Activated CD8-positive, alpha-beta T cell treated with anti-CD3 and anti-CD28 coated beads, Interleukin-2, amount 10 ng/mL, durations not matched to agents 7 days and 5 days (primary cell): ENCODE measurements at regions not wholly inside any gene's neighbourhood (a gene's known extent, or its start where the extent isn't known, plus 50 kb on each side); places are given as distances from the start of the nearest gene placed in this dataset.

Source experiments
- ATAC-seq: fragments of 150-1000 bp; cut with Tn5 transposase; one replicate; pipeline ENCODE4 v1.10.0; 2021; ENCODE audit warnings: moderate library complexity
- CTCF ChIA-PET: fragments of 350-600 bp; sonication (Branson Sonifier 250); formaldehyde crosslinking; loops from one replicate; lab custom pipeline; 2021; ENCODE audit warnings: antibody characterized with exemption; lab: Charles Lee
- POLR2A ChIA-PET: fragments of 350-600 bp; sonication (Branson Sonifier 250); formaldehyde crosslinking; loops from one replicate; lab custom pipeline; 2021; ENCODE audit warnings: antibody characterized with exemption; lab: Charles Lee
- DNase-seq: peaks from one replicate; pipeline ENCODE4 v3.0.0-alpha.2; 2020
- H3K27ac Mint-ChIP-seq: one replicate; pipeline ENCODE4 v1.8.0; 2021; ENCODE audit warnings: mild to moderate bottlenecking, mixed read lengths
- H3K27me3 Mint-ChIP-seq: one replicate; pipeline ENCODE4 v1.8.0; 2021; ENCODE audit warnings: low read depth, mixed read lengths
- H3K36me3 Mint-ChIP-seq: one replicate; pipeline ENCODE4 v1.8.0; 2021; ENCODE audit warnings: low read depth, mixed read lengths
- H3K4me1 Mint-ChIP-seq: one replicate; pipeline ENCODE4 v1.8.0; 2021; ENCODE audit warnings: low read depth, mixed read lengths
- H3K4me3 Mint-ChIP-seq: one replicate; pipeline ENCODE4 v1.8.0; 2021; ENCODE audit warnings: mild to moderate bottlenecking, mixed read lengths
- H3K9me3 Mint-ChIP-seq: one replicate; pipeline ENCODE4 v1.8.0; 2022; ENCODE audit warnings: mixed read lengths; ENCODE audit not compliant: insufficient read depth

- Mint-ChIP-seq H3K4me1 (no peaks in the 10 kb centered on the region), H3K36me3 (peaks cover 3% of the 10 kb centered on the region), H3K27ac (no peak overlapping the region), H3K27me3 (no peaks in the 10 kb centered on the region), H3K4me3 (no peak overlapping the region), H3K9me3 (no peaks in the 10 kb centered on the region)
- POLR2A ChIA-PET: no interaction called here
- CTCF ChIA-PET: no interaction called here
- DNase-seq (no peak), ATAC-seq (no peak)
Measured at GRCh38 chr16:72620853-72621252, 427.1 kb downstream of the ZFHX3 start.

- CTCF ChIA-PET: no interaction called here
- no peak overlapping the region for H3K4me3 Mint-ChIP-seq
- no peak overlapping the region for H3K27ac Mint-ChIP-seq
- ATAC-seq (no peak), DNase-seq (no peak)
- POLR2A ChIA-PET: no interaction called here
- H3K9me3 Mint-ChIP-seq: no peaks in the 10 kb centered on the region
- peaks cover 6% of the 10 kb centered on the region for H3K36me3 Mint-ChIP-seq
- H3K4me1 Mint-ChIP-seq: no peaks in the 10 kb centered on the region
- no peaks in the 10 kb centered on the region for H3K27me3 Mint-ChIP-seq
Measured at GRCh38 chr16:72620348-72620747, 427.6 kb downstream of the ZFHX3 start.

- ATAC-seq: no peak
- POLR2A ChIA-PET: no interaction called here
- no peak for DNase-seq
Measured at GRCh38 chr16:72615856-72616255, 432.1 kb downstream of the ZFHX3 start.

GRCh38 chr16:72612718-72613117 is 435.2 kb downstream of the ZFHX3 start:
- DNase-seq (no peak), ATAC-seq (no peak)
- Mint-ChIP-seq H3K4me1 (no peaks in the 10 kb centered on the region), H3K27ac (no peak overlapping the region), H3K4me3 (no peak overlapping the region), H3K27me3 (no peaks in the 10 kb centered on the region), H3K36me3 (peaks cover 11% of the 10 kb centered on the region), H3K9me3 (no peaks in the 10 kb centered on the region)
- CTCF ChIA-PET: no interaction called here
- POLR2A ChIA-PET: no interaction called here

More at GRCh38 chr16:72615856-72616255, 432.1 kb downstream of the ZFHX3 start:
- Mint-ChIP-seq H3K9me3 (no peaks in the 10 kb centered on the region), H3K4me3 (no peak overlapping the region), H3K27me3 (no peaks in the 10 kb centered on the region), H3K27ac (no peak overlapping the region), H3K4me1 (no peaks in the 10 kb centered on the region), H3K36me3 (peaks cover 6% of the 10 kb centered on the region)
- CTCF ChIA-PET: no interaction called here

- CTCF ChIA-PET: no interaction called here
- H3K4me1 Mint-ChIP-seq: no peaks in the 10 kb centered on the region
- no peaks in the 10 kb centered on the region for H3K9me3 Mint-ChIP-seq
- H3K36me3 Mint-ChIP-seq: peaks cover 11% of the 10 kb centered on the region
- H3K4me3 Mint-ChIP-seq: no peak overlapping the region
- DNase-seq (no peak), ATAC-seq (no peak)
- H3K27me3 Mint-ChIP-seq: no peaks in the 10 kb centered on the region
- POLR2A ChIA-PET: no interaction called here
- no peak overlapping the region for H3K27ac Mint-ChIP-seq
Measured at GRCh38 chr16:72612256-72612655, 435.7 kb downstream of the ZFHX3 start.

- DNase-seq: no peak
- no peak overlapping the region for H3K27ac Mint-ChIP-seq
- ChIA-PET CTCF (no interaction called here), POLR2A (no interaction called here)
- H3K36me3 Mint-ChIP-seq: peaks cover 5% of the 10 kb centered on the region
- H3K4me1 Mint-ChIP-seq: no peaks in the 10 kb centered on the region
- peaks cover 2% of the 10 kb centered on the region for H3K9me3 Mint-ChIP-seq
- H3K27me3 Mint-ChIP-seq: no peaks in the 10 kb centered on the region
- H3K4me3 Mint-ChIP-seq: no peak overlapping the region
- ATAC-seq: no peak
Measured at GRCh38 chr16:72609933-72610332, 438.0 kb upstream of the PMFBP1 start.

- no peak for DNase-seq
- ChIA-PET POLR2A (no interaction called here), CTCF (no interaction called here)
- Mint-ChIP-seq H3K9me3 (peaks cover 2% of the 10 kb centered on the region), H3K36me3 (peaks cover 7% of the 10 kb centered on the region), H3K27ac (no peak overlapping the region), H3K4me1 (no peaks in the 10 kb centered on the region), H3K4me3 (no peak overlapping the region), H3K27me3 (no peaks in the 10 kb centered on the region)
- ATAC-seq: no peak
Measured at GRCh38 chr16:72609066-72609465, 437.1 kb upstream of the PMFBP1 start.

GRCh38 chr16:72604375-72604774 is 432.4 kb upstream of the PMFBP1 start:
- no peak for DNase-seq
- no peak overlapping the region for H3K27ac Mint-ChIP-seq
- ATAC-seq: no peak
- ChIA-PET POLR2A (no interaction called here), CTCF (no interaction called here)
- H3K4me3 Mint-ChIP-seq: no peak overlapping the region
- no peaks in the 10 kb centered on the region for H3K4me1 Mint-ChIP-seq
- H3K9me3 Mint-ChIP-seq: peaks cover 13% of the 10 kb centered on the region
- no peaks in the 10 kb centered on the region for H3K27me3 Mint-ChIP-seq
- peaks cover 2% of the 10 kb centered on the region for H3K36me3 Mint-ChIP-seq

- H3K36me3 Mint-ChIP-seq: peaks cover 2% of the 10 kb centered on the region
- CTCF ChIA-PET: no interaction called here
- POLR2A ChIA-PET: no interaction called here
Measured at GRCh38 chr16:72602499-72602898, 430.5 kb upstream of the PMFBP1 start.

GRCh38 chr16:72598696-72599095 is 426.7 kb upstream of the PMFBP1 start:
- Mint-ChIP-seq H3K4me3 (no peak overlapping the region), H3K4me1 (no peaks in the 10 kb centered on the region), H3K27ac (no peak overlapping the region), H3K9me3 (peaks cover 10% of the 10 kb centered on the region), H3K36me3 (no peaks in the 10 kb centered on the region), H3K27me3 (no peaks in the 10 kb centered on the region)
- DNase-seq (no peak), ATAC-seq (no peak)
- POLR2A ChIA-PET: no interaction called here
- CTCF ChIA-PET: no interaction called here

More at GRCh38 chr16:72602499-72602898, 430.5 kb upstream of the PMFBP1 start:
- ATAC-seq (no peak), DNase-seq (no peak)
- Mint-ChIP-seq H3K27me3 (no peaks in the 10 kb centered on the region), H3K4me3 (no peak overlapping the region), H3K4me1 (no peaks in the 10 kb centered on the region), H3K9me3 (peaks cover 13% of the 10 kb centered on the region), H3K27ac (no peak overlapping the region)

GRCh38 chr16:72597938-72598337 is 426.0 kb upstream of the PMFBP1 start:
- no peak overlapping the region for H3K27ac Mint-ChIP-seq
- DNase-seq (no peak), ATAC-seq (no peak)

GRCh38 chr16:72596373-72596772 is 424.4 kb upstream of the PMFBP1 start:
- no peak overlapping the region for H3K4me3 Mint-ChIP-seq
- CTCF ChIA-PET: no interaction called here
- DNase-seq (no peak), ATAC-seq (no peak)
- no peaks in the 10 kb centered on the region for H3K9me3 Mint-ChIP-seq
- H3K4me1 Mint-ChIP-seq: no peaks in the 10 kb centered on the region
- POLR2A ChIA-PET: no interaction called here
- no peaks in the 10 kb centered on the region for H3K27me3 Mint-ChIP-seq
- no peaks in the 10 kb centered on the region for H3K36me3 Mint-ChIP-seq
- no peak overlapping the region for H3K27ac Mint-ChIP-seq

More at GRCh38 chr16:72597938-72598337, 426.0 kb upstream of the PMFBP1 start:
- POLR2A ChIA-PET: no interaction called here
- no peaks in the 10 kb centered on the region for H3K36me3 Mint-ChIP-seq
- no peaks in the 10 kb centered on the region for H3K4me1 Mint-ChIP-seq
- H3K9me3 Mint-ChIP-seq: peaks cover 8% of the 10 kb centered on the region
- no peaks in the 10 kb centered on the region for H3K27me3 Mint-ChIP-seq
- CTCF ChIA-PET: no interaction called here
- no peak overlapping the region for H3K4me3 Mint-ChIP-seq

GRCh38 chr16:72590151-72590937 is 418.4 kb upstream of the PMFBP1 start:
- no peaks in the 10 kb centered on the region for H3K27me3 Mint-ChIP-seq
- no peak overlapping the region for H3K27ac Mint-ChIP-seq
- no peaks in the 10 kb centered on the region for H3K4me1 Mint-ChIP-seq
- DNase-seq (no peak), ATAC-seq (no peak)
- H3K9me3 Mint-ChIP-seq: no peaks in the 10 kb centered on the region
- POLR2A ChIA-PET: no interaction called here
- no peak overlapping the region for H3K4me3 Mint-ChIP-seq
- CTCF ChIA-PET: no interaction called here
- no peaks in the 10 kb centered on the region for H3K36me3 Mint-ChIP-seq
